Vagina (tissue), 2 donors: ENCODE measurements at regions not wholly inside any gene's neighbourhood (a gene's known extent, or its start where the extent isn't known, plus 50 kb on each side); places are given as distances from the start of the nearest gene placed in this dataset.

ENCODE experiments used
- CTCF ChIP-seq, 3 experiments: fragments of 450-650 bp in 2 of 3; fragments of 200-600 bp in 1 of 3; sonication (generic) in 1 of 3; IDR thresholded peaks; one replicate each; pipeline ENCODE4 v1.5.1; 2017 to 2019; ENCODE audit warnings: antibody characterized with exemption in 3 of 3, mild to moderate bottlenecking in 2 of 3, moderate library complexity in 2 of 3
- POLR2A ChIP-seq, 2 donors: fragments of 450-650 bp; IDR thresholded peaks; one replicate each; pipeline ENCODE4 v1.6.1; 2017; ENCODE audit warnings: antibody characterized with exemption in 2 of 2, mild to moderate bottlenecking in 2 of 2, moderate library complexity in 2 of 2
- POLR2AphosphoS5 ChIP-seq, 2 donors: sonication (generic); formaldehyde crosslinking; IDR thresholded peaks; one replicate each; pipeline ENCODE4 v1.9.0; 2017; ENCODE audit warnings: antibody characterized with exemption in 2 of 2, mild to moderate bottlenecking in 2 of 2, low read depth in 1 of 2; ENCODE audit not compliant: insufficient read depth in 1 of 2

GRCh38 chr7:118005026-118005425, 131.8 kb upstream of the CTTNBP2 start:
- no peak for TF ChIP-seq POLR2A (IDR thresholded peaks at IDR 0.05)
- TF ChIP-seq CTCF (IDR thresholded peaks at IDR 0.05), result no peak
- TF ChIP-seq POLR2AphosphoS5 (IDR thresholded peaks at IDR 0.05; ENCODE audit: insufficient read depth in 1 of 2, low read depth in 1 of 2), result no peak
